ENCODE measurements at regions not wholly inside any gene's neighbourhood (a gene's known extent, or its start where the extent isn't known, plus 50 kb on each side); places are given as distances from the start of the nearest gene placed in this dataset.

DNA sequence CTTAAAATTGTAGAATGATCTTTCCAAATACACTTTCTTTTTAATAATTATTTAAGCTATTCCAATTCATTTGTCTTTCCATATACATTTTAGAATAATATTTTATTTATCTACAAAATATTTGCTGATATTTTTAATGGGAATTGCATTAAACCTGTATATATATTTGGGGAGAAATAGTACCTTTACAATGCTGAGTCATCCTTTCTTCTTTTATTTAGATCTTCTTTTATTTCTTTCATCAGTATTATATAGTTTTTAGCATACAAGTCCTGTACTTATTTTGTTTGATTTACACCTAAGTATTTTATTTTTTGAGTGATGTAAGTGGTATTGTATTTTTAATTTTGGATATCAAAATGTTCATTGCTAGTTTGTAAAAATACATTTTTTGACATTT, 639.5 kb upstream of the GOT2 start:
- TF ChIP-seq, protein P1, sequence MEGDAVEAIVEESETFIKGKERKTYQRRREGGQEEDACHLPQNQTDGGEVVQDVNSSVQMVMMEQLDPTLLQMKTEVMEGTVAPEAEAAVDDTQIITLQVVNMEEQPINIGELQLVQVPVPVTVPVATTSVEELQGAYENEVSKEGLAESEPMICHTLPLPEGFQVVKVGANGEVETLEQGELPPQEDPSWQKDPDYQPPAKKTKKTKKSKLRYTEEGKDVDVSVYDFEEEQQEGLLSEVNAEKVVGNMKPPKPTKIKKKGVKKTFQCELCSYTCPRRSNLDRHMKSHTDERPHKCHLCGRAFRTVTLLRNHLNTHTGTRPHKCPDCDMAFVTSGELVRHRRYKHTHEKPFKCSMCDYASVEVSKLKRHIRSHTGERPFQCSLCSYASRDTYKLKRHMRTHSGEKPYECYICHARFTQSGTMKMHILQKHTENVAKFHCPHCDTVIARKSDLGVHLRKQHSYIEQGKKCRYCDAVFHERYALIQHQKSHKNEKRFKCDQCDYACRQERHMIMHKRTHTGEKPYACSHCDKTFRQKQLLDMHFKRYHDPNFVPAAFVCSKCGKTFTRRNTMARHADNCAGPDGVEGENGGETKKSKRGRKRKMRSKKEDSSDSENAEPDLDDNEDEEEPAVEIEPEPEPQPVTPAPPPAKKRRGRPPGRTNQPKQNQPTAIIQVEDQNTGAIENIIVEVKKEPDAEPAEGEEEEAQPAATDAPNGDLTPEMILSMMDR (IDR thresholded peaks at IDR 0.05) = no peak
- TF ChIP-seq POLR2A (IDR thresholded peaks at IDR 0.05) = no peak
